Amygdala (tissue), 56 donors: ENCODE measurements at regions not wholly inside any gene's neighbourhood (a gene's known extent, or its start where the extent isn't known, plus 50 kb on each side); places are given as distances from the start of the nearest gene placed in this dataset.

ENCODE experiments used
- DNase-seq, 56 donors: peaks; one replicate each; lab custom pipeline; 2025; lab: John Stamatoyannopoulos, UW

DNA sequence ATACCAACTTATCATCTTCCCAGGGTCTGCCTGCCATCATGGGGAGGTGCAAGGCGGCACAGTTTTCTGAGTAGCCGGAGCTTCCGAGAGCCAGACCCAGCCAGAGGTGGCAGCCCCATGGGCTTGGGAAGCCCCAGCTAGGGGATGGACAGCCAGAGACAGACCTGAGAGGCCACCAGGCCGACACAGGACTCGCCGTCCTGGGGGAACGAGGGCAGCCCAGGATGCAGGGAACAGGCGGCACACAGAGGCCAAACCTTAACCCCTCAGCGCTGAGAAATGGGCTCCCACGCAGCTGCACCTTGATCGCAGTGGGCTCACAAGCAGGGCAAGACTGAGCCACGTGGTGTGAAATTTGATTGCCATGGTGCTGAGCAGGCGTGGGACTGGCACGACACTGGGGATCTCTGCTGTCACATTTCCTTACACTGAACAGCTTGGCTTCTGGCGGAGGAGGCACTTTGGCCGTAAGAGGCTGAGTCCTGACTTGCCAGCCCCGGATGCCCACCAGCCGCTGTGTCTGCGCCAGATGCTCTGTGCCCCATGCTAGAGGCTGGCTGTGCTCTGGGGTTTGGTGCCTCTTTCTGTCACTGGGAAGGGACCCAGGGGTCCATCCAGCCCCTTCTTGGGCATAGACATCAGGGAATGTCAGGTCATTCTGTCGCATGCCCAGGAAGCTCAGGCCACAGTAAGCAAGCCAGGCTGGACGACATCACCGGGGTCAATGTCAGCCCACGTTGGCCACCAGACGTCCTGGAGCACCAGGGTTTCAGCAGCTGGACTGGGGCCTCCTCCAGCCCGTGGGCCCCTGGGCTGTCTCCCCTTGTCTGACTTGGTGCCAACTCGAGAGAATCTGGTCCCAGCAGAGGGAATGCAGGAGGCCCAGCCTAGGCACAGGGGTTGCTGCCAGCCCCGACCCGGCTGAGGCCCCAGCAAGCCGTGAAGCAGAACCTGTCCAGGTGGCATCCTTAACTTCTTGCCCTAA lies 312.1 kb upstream of the MYT1L start:
- DNase-seq: no peak

DNA sequence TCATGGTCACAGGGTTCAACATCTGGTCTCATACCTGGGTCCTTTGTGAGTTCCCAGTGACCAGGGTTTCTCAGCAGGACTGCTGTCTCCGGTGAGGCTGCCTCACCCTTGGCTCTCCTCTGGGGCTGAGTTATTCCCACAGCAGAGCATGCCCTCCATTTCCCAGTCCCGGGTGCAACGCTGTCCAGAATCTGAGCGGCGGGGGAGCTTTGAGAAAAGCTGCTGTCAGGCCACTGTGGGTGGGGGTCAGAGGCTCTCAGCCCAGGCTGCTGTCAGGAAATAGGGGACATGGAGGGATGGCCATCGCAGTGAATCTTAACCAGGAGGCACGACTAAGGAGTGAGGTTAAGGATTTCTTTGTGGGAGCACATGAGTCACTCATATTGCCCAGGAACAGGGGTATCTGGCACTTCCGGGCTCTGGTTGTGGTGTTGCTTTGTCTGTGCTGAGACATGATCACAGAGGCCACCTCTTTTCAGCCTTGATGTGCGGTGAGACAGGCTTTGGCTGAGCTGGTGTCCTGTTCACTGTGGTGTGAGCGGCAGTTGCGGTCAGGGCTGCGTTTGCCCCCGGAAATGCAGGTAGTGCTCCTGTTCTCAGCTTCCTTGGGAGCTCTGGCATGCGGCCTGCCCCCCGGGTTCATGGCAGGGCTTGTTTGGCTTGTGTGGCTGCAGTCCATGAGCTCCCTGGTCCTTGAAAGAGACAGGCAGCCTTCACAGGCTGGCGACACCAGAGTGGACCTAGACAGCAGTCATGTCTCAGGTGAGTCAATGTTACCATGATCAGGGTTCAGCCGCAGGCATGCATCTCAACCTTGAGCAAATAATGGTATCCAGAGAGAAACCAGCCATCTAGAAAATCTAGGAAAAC lies 310.7 kb upstream of the MYT1L start:
- no peak for DNase-seq

- DNase-seq: no peak
These were observed 309.7 kb upstream of the MYT1L start for GRCh38 chr2:2640818-2641217.

DNA sequence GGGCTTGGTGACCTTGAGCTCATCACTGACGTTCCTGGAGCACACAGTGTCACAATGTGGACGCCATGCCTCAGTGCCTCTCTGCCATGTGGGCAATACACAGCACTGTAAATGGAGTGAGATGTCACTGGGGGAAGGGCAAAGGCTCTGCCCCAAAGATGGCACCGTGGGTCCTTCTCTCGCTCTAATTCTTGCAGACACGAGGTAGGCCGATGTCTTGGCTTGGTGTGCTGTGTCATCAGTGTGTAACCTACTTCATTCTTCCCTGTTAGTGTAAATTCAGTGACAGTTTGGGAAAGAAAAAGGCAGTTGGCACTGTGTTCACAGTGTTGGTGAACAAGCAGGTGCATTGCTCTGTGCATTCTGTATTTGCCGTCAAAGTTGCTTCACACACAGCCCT lies 309.3 kb upstream of the MYT1L start:
- no peak for DNase-seq

DNA sequence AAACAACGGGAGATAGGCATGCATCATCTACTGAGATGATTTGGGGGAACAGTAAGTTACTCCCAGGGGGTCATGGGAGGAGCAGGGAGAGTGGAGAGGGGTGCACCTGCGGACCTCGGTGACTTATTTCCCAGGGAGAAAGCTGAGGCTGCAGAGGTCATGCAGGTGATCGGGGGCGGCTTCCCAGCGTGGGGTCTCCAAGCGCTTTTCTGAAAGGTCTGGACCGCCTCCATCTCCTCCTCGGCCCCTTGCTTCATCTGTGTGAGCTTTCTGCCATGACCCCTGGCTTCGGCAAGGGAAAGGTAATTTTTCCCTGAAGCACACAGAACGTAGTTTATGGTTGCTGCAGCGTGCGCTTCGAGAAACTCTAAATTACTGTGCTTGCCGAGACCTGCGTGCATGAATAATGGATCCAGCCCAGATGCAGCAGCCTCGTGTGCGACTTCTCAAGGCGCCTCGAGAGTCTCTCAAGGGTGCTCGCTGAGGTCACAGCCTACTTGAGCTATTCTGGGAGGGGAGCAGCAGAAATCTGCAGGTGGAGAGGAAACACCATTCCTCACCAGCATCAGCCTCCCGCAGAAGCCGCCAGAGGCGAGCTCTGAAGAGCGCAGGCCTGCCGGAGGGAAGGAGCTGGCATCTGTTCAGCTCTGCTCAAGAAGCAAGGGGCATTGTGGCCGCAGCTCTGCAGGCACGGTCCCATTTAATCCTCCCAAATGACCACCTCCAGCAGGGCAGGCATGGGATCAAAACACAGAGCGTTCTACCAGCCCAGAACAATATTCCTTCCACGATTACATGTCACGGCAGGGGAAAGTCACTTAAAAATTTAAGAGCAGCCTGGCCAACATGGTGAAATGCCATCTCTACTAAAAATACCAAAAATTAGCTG lies 308.4 kb upstream of the MYT1L start:
- no peak for DNase-seq

DNA sequence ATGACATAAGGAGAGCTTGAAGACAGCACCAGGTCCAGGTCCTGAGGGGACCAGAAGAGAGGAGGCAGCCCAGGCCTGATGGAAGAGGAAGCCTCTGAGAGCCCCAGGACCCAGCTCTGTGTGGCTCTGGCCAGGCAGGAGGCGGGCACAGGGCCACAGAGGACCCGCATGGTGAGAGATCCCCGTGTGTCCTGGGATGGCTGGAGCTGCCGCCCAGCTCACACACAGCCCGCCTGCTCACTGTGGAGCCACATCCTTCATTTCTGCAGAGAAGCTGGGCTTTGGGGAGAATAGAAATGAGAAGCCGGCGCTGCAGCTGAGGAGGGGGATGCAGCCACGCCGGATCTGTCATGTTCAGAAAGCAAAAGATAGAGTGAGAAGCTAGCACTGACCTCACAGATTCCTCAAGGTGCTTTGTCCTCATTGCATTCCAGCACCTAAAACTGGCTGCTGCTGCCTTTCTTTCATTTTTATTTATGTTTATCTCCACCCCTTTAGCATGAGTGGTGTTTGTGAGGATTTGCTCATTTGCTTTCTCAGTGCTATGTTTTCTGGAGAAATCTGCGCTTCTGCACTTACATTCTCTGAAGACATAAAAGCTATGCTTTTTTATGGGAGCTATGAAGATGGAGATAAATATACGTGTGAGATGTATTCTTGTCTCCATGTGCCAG lies 307.6 kb upstream of the MYT1L start:
- no peak for DNase-seq

DNA sequence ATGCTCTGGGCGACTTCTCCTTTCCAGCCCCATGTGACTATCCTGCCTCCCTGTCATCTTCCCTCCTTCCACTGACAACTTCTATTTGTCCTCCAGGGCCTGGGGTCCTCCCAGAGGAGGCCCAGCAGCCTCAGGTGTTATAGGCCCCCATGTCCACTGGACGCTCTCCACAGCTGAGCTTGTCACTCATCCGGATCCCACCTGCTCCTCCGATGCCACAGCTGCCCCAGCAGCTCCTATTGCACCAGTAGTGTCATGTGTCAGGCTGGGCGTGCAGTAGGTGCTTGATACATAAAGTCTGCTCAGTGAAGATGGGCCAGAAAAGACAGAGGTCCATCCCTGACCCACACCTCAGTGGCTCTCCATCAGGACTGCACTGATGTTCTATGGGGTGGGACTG lies 305.7 kb upstream of the MYT1L start:
- no peak for DNase-seq

- DNase-seq: no peak
These were observed 304.0 kb upstream of the MYT1L start for GRCh38 chr2:2635025-2635528.

DNA sequence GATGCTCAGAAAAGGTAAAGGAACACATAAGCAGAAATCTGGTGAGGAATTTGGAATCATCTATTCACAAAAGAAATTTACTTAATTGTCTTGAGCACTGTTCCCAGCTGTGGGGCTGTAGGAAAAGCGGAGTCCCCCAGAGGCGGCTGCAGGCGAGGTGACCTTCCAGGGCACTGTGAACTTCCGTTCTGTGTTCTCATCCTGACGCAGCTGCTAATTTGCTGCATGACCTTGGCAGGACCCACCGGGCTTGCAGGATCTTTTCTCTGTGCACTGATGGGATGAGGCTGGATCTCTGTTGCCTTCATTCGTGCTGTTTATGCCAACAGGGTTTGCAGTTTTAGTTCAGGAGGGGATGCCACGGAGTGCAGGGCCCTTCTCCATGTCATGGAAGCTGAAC lies 301.9 kb upstream of the MYT1L start:
- DNase-seq: no peak

DNA sequence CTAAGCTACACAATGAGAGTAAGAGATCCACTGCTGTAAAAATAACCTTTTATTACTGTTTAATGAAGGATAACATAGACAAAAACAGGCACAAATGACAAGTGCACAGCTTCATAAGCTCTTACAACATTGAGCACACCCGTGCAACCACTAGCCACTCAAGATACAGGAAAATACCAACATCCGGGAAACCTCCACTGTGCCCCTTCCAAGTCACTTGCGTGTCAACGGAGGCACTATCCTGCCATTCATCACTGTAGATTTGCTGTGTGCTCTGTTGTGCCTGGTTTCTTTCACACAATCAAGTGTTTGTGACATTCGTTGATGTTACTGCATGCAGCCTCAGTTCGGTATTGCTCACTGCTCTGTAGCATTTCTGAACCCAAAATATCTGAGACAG lies 292.9 kb upstream of the MYT1L start:
- DNase-seq: peak in 4 of 56 donors; percentile 15 to 44 (median 16)

DNA sequence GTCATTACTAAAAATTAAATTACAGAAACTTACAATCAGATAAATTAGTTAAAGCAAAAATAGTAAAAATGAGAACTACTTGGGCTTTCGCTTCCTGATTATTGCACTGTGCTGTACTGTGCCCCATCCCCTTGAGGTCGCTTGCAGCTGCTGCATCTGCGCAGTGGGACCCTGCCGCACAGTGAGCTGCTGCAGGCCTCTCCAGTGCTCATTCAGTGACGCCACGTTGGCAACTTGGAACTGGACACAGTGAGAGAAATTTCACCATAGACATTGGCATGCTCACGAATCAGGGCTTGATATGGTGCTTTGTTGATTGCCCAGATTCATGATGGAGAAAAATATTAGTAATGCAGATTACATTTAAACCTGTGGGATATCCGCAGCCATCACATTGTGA lies 290.8 kb upstream of the MYT1L start:
- no peak for DNase-seq

DNA sequence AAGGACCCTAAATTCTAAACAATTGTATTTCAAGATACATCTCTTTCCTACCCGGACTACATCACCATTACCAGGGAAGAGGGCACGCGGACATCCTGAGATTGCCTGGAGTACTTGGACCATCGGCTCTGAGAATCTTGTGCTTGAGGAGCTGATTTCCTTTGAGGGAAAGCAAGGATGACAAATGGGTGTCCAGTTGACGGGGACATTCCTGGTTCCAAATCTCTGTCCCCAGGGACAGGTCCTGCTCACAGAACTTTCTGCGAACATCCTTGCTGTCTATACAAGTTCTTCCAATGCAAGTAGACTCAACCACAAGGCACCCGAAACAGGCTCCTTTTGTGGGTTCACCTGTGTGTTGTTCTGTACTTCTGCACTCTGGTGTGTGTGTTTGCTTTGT lies 289.5 kb upstream of the MYT1L start:
- DNase-seq: no peak

DNA sequence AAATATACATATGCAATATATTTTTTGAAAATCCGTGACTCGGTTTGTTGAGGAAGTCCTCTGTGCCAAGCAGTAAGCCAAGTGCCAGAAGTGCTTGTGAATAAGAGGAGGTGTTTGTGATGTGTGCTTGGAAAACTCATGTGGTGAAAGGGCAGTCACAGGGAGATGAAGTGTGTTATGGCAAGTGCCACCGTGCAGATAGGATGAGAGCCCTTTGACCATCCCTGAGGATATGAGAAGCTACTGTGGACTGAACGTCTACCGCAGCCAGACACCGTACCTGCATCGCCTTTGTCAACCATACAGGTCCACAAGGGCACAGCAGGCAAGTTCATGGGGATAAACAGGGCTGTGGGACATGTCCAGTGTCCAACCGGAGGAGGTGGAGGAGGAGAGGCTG lies 288.9 kb upstream of the MYT1L start:
- no peak for DNase-seq

- no peak for DNase-seq
These were observed 283.4 kb upstream of the MYT1L start for GRCh38 chr2:2614452-2614851.

DNA sequence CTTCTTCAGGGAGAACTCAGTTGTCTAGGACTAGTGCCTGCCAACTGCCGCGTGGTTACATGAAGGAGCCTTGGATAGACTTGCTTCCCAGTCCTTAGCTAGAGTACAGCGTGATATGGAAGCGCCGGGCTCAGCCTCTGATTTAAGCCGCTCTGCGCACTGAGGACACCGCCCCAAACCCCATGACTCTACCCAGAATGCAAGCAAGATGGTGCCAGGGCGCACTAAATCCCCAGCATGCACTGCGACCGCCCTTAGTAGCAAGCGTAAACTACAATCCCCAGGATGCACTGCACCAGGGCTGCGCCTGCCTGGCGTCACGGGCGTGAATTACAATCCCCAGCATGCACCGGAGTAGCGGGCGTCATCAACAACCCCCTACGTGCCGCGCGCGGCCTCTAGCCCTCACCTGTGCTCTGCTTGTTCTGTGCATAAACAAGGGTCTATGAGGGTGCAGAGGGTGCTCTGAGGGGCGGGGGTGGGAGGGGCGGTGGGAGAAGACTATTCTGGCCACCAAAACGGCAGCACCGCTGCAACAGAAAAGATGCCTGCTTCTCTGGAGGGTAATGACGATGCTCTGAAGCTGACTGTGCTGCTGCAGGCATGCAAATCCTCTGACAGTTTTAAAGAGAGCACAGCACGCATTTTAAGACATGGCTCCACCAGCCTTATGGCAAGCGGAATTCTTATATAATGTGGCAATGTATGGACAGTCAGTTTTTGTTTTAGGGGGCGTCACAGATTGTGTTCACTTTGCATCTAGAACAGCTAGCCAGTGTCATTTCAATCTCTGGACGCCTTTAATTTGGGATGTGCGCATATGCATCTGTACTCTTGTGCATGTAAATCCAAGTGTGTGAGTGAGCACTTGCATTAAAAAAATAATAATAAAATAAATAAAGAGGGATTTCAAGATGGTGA lies 282.5 kb upstream of the MYT1L start:
- peak; percentile 77 to 98 (median 93) for DNase-seq

- no peak for DNase-seq
These were observed 279.7 kb upstream of the MYT1L start for GRCh38 chr2:2610751-2611150.

- no peak for DNase-seq
These were observed 269.3 kb upstream of the MYT1L start for GRCh38 chr2:2600366-2600765.

DNA sequence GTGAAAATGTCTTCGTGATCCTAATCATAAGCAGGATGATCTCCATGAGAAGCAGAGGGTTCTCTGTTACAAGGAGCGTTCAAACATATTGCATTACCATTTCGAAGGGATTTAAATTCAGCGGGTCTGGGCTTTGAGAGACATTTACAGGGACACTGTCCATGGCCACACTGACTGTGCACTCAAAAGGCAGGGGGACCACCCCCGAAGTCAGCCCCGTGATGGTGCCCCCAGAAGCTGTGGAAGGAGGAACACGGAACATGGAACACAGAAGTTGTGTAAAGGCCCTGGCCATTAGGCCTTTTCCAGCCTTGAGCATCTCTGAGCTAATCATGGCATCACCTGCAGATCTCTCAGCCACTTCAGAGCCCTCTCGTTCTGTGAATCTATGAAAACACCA lies 268.4 kb upstream of the MYT1L start:
- no peak for DNase-seq

DNA sequence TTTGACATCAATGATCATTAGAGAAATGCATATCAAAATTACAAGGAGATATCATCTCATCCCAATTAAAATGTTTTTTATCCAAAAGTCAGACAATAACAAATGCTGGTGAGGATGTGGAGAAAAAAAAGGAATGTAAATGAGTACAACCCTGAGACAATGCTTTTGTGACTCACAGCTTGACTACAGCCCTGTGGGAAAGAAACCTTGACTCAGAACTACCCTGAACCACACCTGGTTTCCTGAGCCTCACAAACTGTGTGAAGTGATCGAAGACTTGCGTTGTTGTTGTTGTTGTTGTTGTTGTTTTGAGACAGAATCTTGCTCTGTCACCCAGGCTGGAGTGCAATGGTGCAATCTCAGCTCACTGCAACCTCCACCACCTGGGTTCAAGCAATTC lies 266.6 kb upstream of the MYT1L start:
- DNase-seq: no peak
